B cell (primary cell): ENCODE measurements at regions not wholly inside any gene's neighbourhood (a gene's known extent, or its start where the extent isn't known, plus 50 kb on each side); places are given as distances from the start of the nearest gene placed in this dataset.

Experiments
- CTCF ChIP-seq: fragments of 200-600 bp; IDR thresholded peaks from one replicate; pipeline ENCODE4 v1.8.0; 2022; ENCODE audit warnings: antibody characterized with exemption, mild to moderate bottlenecking
- EZH2 ChIP-seq: IDR thresholded peaks from 2 replicates; pipeline ENCODE4 v1.6.1; 2012; ENCODE audit warnings: borderline replicate concordance, low read depth, mild to moderate bottlenecking, moderate library complexity, low read length; ENCODE audit not compliant: insufficient read depth, poor library complexity, severe bottlenecking

- TF ChIP-seq CTCF: no peak
- no peak for TF ChIP-seq EZH2
Measured at GRCh38 chr2:237208373-237209260, 122.9 kb downstream of the COPS8 start.
